NB4 (cell line): ENCODE measurements at regions not wholly inside any gene's neighbourhood (a gene's known extent, or its start where the extent isn't known, plus 50 kb on each side); places are given as distances from the start of the nearest gene placed in this dataset.

Experiments used
- MYC ChIP-seq: IDR thresholded peaks from 2 replicates; pipeline ENCODE4 v1.6.1; 2011; ENCODE audit warnings: low read depth, low read length
- POLR2A ChIP-seq: IDR thresholded peaks from 2 replicates; pipeline ENCODE4 v1.6.1; 2011; ENCODE audit warnings: mild to moderate bottlenecking; ENCODE audit not compliant: insufficient read length; ENCODE audit errors: extremely low read depth
- TF ChIP-seq, protein P1 (sequence below): IDR thresholded peaks from one replicate; pipeline ENCODE4 v1.5.1; 2012; ENCODE audit warnings: low read depth, low read length
- TF ChIP-seq, protein P2 (sequence below): IDR thresholded peaks from 2 replicates; pipeline ENCODE4 v1.6.1; 2011; ENCODE audit warnings: low read depth, low read length

DNA sequence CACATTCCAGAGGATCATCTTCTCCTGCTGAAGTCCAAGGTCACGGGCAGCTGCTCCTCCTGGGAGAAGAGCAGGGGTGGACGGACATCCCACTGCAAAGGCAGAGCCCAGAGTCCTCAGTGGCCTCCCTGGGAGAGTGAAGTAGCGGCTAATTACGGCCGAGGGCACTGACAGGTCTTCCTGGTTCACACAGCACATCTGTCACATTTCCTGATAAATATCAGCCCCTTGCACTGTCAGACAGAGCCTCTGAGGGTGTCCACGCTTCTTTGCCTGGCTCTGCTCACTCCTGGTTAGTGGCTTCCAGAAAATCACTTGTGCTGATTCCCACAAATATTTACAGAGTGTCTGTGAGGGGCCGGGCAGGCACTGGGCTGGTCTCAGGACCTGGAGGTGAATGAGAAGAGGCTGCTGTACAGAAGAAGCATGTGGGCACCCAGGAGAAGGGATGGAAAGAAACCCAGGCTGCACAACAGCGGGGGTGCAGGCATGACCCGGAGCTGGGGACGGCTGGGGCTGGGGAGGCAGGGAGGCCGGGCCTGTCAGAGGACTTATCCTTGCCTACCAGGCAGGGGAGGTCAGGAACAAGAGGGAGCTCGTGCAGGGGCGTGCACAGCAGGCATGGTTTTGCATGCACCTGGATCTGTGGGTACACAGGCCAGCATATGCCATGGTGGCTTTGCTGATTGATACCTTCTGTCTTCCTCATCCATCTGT lies 258.2 kb upstream of the TNRC6C start:
- TF ChIP-seq, protein P1, sequence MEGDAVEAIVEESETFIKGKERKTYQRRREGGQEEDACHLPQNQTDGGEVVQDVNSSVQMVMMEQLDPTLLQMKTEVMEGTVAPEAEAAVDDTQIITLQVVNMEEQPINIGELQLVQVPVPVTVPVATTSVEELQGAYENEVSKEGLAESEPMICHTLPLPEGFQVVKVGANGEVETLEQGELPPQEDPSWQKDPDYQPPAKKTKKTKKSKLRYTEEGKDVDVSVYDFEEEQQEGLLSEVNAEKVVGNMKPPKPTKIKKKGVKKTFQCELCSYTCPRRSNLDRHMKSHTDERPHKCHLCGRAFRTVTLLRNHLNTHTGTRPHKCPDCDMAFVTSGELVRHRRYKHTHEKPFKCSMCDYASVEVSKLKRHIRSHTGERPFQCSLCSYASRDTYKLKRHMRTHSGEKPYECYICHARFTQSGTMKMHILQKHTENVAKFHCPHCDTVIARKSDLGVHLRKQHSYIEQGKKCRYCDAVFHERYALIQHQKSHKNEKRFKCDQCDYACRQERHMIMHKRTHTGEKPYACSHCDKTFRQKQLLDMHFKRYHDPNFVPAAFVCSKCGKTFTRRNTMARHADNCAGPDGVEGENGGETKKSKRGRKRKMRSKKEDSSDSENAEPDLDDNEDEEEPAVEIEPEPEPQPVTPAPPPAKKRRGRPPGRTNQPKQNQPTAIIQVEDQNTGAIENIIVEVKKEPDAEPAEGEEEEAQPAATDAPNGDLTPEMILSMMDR = no peak
- no peak for TF ChIP-seq POLR2A
- TF ChIP-seq MYC = no peak
- TF ChIP-seq, protein P2, sequence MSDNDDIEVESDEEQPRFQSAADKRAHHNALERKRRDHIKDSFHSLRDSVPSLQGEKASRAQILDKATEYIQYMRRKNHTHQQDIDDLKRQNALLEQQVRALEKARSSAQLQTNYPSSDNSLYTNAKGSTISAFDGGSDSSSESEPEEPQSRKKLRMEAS = no peak
